Smooth muscle cell (in vitro differentiated cells): ENCODE measurements at regions not wholly inside any gene's neighbourhood (a gene's known extent, or its start where the extent isn't known, plus 50 kb on each side); places are given as distances from the start of the nearest gene placed in this dataset.

Source experiments
- DNase-seq: peaks from one replicate; lab custom pipeline; 2025; ENCODE audit not compliant: unreplicated experiment; lab: John Stamatoyannopoulos, UW
- H2AFZ ChIP-seq: fragments of 200-600 bp; sonication (generic); 2 replicates; pipeline ENCODE4 v1.6.0; 2016; ENCODE audit warnings: antibody characterized with exemption, low read depth, mild to moderate bottlenecking
- H3F3A ChIP-seq: fragments of 200-600 bp; sonication (generic); 2 replicates; pipeline ENCODE4 v1.6.0; 2017; ENCODE audit warnings: antibody characterized with exemption, low read depth
- H3K27ac ChIP-seq: fragments of 200-600 bp; sonication (generic); 2 replicates; pipeline ENCODE4 v1.5.1; 2016; ENCODE audit warnings: low read depth, mild to moderate bottlenecking
- H3K27me3 ChIP-seq: fragments of 200-600 bp; sonication (generic); 2 replicates; pipeline ENCODE4 v1.6.1; 2016; ENCODE audit warnings: low read depth, mild to moderate bottlenecking
- H3K36me3 ChIP-seq: fragments of 200-600 bp; sonication (generic); 2 replicates; pipeline ENCODE4 v1.5.1; 2016; ENCODE audit warnings: low read depth
- H3K4me1 ChIP-seq: fragments of 200-600 bp; sonication (generic); 2 replicates; pipeline ENCODE4 v1.5.1; 2016; ENCODE audit warnings: low read depth
- H3K4me2 ChIP-seq: fragments of 200-600 bp; sonication (generic); 2 replicates; pipeline ENCODE4 v1.6.0; 2016; ENCODE audit warnings: mild to moderate bottlenecking
- H3K4me3 ChIP-seq: fragments of 200-600 bp; sonication (generic); 2 replicates; pipeline ENCODE4 v1.5.1; 2016; ENCODE audit warnings: mild to moderate bottlenecking
- H3K79me2 ChIP-seq: fragments of 200-600 bp; sonication (generic); 2 replicates; pipeline ENCODE4 v1.6.0; 2016; ENCODE audit warnings: low read depth, mild to moderate bottlenecking
- H3K9ac ChIP-seq: fragments of 200-600 bp; sonication (generic); 2 replicates; pipeline ENCODE4 v1.6.0; 2016; ENCODE audit warnings: low read depth
- H3K9me3 ChIP-seq: fragments of 200-600 bp; sonication (generic); replicated peaks from 2 replicates; pipeline ENCODE4 v1.5.1; 2016; ENCODE audit warnings: low read depth
- H4K20me1 ChIP-seq: fragments of 200-600 bp; sonication (generic); 2 replicates; pipeline ENCODE4 v1.6.0; 2016; ENCODE audit warnings: low read depth
- WGBS: methylation state at CpG from one replicate; pipeline ENCODE4 v1.1.7; 2016; ENCODE audit warnings: low lambda C conversion rate; 5-methylcytosine and 5-hydroxymethylcytosine counted together
- TF ChIP-seq, protein P1 (sequence below): fragments of 200-600 bp; sonication (generic); IDR thresholded peaks from 2 replicates; pipeline ENCODE4 v1.5.1; 2017; ENCODE audit warnings: borderline replicate concordance, mild to moderate bottlenecking, antibody characterized with exemption; ENCODE audit not compliant: insufficient read depth, poor library complexity, severe bottlenecking

DNA sequence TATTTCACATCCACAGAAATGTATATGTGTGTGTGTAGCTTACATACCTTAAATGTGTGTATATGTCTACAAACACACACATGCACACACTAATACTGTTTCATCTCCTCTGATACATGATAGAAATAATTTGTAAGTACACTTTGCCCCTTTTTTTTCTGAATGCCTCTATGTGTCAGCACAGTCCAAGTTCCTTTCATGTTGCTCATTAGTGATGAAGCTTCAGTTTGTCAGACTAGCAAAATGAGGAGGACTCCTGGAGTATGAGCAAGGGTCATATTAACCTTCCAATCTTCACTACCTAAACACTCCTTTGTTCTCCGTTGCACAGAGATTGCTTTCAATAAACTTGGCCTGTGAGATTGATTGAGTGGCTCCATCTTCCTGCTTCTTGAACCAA, 935.4 kb downstream of the MRPL39 start:
- Histone ChIP-seq H3K27me3 (no peaks in the 10 kb centered on the region), H3F3A (no peaks in the 10 kb centered on the region), H3K4me2 (no peak overlapping the region), H3K9ac (no peak overlapping the region), H3K36me3 (no peaks in the 10 kb centered on the region), H3K79me2 (no peaks in the 10 kb centered on the region), H2AFZ (no peak overlapping the region), H3K9me3 (no peaks in the 10 kb centered on the region), H4K20me1 (no peaks in the 10 kb centered on the region), H3K27ac (no peak overlapping the region), H3K4me3 (no peak overlapping the region), H3K4me1 (no peaks in the 10 kb centered on the region)
- WGBS = 68% methylated on average over 1 of the region's 1 CpG
- no peak for DNase-seq
- TF ChIP-seq, protein P1, sequence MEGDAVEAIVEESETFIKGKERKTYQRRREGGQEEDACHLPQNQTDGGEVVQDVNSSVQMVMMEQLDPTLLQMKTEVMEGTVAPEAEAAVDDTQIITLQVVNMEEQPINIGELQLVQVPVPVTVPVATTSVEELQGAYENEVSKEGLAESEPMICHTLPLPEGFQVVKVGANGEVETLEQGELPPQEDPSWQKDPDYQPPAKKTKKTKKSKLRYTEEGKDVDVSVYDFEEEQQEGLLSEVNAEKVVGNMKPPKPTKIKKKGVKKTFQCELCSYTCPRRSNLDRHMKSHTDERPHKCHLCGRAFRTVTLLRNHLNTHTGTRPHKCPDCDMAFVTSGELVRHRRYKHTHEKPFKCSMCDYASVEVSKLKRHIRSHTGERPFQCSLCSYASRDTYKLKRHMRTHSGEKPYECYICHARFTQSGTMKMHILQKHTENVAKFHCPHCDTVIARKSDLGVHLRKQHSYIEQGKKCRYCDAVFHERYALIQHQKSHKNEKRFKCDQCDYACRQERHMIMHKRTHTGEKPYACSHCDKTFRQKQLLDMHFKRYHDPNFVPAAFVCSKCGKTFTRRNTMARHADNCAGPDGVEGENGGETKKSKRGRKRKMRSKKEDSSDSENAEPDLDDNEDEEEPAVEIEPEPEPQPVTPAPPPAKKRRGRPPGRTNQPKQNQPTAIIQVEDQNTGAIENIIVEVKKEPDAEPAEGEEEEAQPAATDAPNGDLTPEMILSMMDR = no peak

DNA sequence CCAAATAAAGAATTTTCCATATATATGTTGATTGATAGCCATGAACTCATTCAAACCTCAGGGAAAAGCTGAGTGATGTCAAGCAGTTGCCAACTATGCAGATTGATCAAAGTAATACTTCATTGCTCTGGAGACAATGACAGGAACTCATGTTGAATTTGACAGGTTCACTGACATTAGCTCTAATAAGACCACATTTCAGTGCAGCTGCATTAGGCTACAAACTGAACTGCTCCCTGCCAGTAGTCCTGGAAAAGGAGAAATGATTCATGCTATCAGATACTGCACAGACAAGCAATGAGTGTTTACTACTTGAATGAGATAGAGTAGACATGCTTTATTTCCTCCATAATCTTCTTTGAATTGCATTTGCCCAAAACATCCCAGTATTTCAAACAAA, 948.4 kb downstream of the MRPL39 start:
- Histone ChIP-seq H3K79me2 (no peaks in the 10 kb centered on the region), H3F3A (no peaks in the 10 kb centered on the region), H4K20me1 (no peaks in the 10 kb centered on the region), H3K27ac (no peak overlapping the region), H3K27me3 (no peaks in the 10 kb centered on the region), H3K9me3 (no peaks in the 10 kb centered on the region), H3K4me1 (no peaks in the 10 kb centered on the region), H3K36me3 (no peaks in the 10 kb centered on the region), H2AFZ (no peak overlapping the region), H3K9ac (no peak overlapping the region), H3K4me3 (no peak overlapping the region), H3K4me2 (no peak overlapping the region)
- TF ChIP-seq, protein P1 = no peak
- DNase-seq = no peak

DNA sequence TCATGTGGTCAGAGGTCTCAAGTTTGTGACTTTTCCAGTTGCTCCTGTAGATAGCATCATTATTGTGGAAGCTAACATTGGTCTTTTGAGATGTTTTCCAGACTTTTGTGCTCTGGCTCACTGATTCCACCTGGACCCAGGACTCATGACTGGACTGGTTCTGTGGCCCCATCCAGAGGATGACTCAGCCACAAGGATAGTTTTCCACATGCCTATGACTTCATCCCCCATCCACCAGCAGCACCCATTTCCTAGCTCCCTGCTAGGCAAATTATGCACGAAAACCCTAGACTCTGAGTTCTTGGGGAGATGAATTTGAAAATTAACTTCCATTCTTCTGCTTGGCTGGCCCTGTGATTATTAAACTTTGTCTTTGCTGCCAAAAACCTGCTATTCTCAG, 949.3 kb downstream of the MRPL39 start:
- Histone ChIP-seq H4K20me1 (no peaks in the 10 kb centered on the region), H3K27ac (no peak overlapping the region), H3K4me3 (no peak overlapping the region), H3K4me1 (no peaks in the 10 kb centered on the region), H3K4me2 (no peak overlapping the region), H3K27me3 (no peaks in the 10 kb centered on the region), H2AFZ (no peak overlapping the region), H3K9me3 (no peaks in the 10 kb centered on the region), H3K9ac (no peak overlapping the region), H3K79me2 (no peaks in the 10 kb centered on the region), H3K36me3 (no peaks in the 10 kb centered on the region), H3F3A (no peaks in the 10 kb centered on the region)
- no peak for DNase-seq
- TF ChIP-seq, protein P1 = no peak
- 72% methylated on average over 1 of the region's 1 CpG for WGBS

DNA sequence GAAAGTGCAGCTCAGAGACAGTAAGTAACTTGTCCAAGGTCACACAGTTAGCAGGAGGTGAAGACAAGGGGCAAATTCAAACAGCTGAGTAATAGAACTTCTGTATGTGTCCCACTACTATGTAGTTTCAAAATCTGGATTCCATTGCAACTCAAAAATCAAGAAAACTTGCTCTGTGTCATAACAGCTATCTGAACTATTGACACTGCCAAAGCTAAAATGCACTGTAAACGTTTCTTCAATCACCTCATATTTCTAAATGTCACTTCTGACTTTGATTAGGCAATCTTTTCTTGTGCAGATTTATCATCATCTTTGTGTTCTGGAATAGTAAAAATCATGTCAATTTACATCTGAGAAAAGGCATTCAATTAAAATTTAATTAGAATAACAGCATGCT, 957.6 kb downstream of the MRPL39 start:
- 52% methylated on average over 1 of the region's 1 CpG for WGBS
- no peak for DNase-seq
- Histone ChIP-seq H3K4me1 (no peaks in the 10 kb centered on the region), H3K4me2 (no peak overlapping the region), H3F3A (no peaks in the 10 kb centered on the region), H3K9ac (no peak overlapping the region), H3K4me3 (no peak overlapping the region), H3K27ac (no peak overlapping the region), H3K36me3 (no peaks in the 10 kb centered on the region), H3K9me3 (no peaks in the 10 kb centered on the region), H3K27me3 (no peaks in the 10 kb centered on the region), H4K20me1 (no peaks in the 10 kb centered on the region), H3K79me2 (no peaks in the 10 kb centered on the region), H2AFZ (no peak overlapping the region)
- TF ChIP-seq, protein P1 = no peak
